ENCODE measurements at regions not wholly inside any gene's neighbourhood (a gene's known extent, or its start where the extent isn't known, plus 50 kb on each side); places are given as distances from the start of the nearest gene placed in this dataset.

DNA sequence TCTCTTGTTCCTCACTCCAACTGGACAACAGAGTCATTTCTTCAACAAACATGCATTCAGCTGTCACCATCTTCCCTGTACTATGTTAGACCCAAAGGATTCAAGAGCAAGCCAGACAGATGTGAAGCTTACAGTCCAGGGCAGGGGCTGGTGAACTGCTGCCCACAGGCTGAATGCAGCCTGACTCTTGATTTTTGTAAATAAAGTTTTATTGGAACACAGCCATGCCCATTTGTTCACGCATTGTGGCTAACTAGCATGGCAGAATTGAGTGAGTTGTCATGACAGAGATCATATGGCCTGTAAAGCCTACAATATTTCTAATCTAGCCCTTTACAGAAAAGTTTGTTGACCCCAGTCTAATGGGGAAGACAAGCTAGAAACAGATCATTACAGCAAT is 208.7 kb downstream of the EMX2 start:
- Histone ChIP-seq H3K36me3 (no peaks in the 10 kb centered on the region), H3K27me3 (no peaks in the 10 kb centered on the region), H3K27ac (no peak overlapping the region), H3K4me1 (ENCODE audit: insufficient read depth) (peaks cover 3% of the 10 kb centered on the region), H3K4me3 (no peak overlapping the region), H3K9me3 (no peaks in the 10 kb centered on the region)
- WGBS, 3 donors = 89 to 96% (median 93%) methylated on average over 1 of the region's 1 CpG
- no peak for TF ChIP-seq POLR2A (IDR thresholded peaks at IDR 0.05)
- TF ChIP-seq, protein P1, sequence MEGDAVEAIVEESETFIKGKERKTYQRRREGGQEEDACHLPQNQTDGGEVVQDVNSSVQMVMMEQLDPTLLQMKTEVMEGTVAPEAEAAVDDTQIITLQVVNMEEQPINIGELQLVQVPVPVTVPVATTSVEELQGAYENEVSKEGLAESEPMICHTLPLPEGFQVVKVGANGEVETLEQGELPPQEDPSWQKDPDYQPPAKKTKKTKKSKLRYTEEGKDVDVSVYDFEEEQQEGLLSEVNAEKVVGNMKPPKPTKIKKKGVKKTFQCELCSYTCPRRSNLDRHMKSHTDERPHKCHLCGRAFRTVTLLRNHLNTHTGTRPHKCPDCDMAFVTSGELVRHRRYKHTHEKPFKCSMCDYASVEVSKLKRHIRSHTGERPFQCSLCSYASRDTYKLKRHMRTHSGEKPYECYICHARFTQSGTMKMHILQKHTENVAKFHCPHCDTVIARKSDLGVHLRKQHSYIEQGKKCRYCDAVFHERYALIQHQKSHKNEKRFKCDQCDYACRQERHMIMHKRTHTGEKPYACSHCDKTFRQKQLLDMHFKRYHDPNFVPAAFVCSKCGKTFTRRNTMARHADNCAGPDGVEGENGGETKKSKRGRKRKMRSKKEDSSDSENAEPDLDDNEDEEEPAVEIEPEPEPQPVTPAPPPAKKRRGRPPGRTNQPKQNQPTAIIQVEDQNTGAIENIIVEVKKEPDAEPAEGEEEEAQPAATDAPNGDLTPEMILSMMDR (IDR thresholded peaks at IDR 0.05) = no peak
- TF ChIP-seq EP300 (IDR thresholded peaks at IDR 0.05) = no peak
- intact Hi-C loops (cut with DNase I) = no loop called here
- no peak for DNase-seq

DNA sequence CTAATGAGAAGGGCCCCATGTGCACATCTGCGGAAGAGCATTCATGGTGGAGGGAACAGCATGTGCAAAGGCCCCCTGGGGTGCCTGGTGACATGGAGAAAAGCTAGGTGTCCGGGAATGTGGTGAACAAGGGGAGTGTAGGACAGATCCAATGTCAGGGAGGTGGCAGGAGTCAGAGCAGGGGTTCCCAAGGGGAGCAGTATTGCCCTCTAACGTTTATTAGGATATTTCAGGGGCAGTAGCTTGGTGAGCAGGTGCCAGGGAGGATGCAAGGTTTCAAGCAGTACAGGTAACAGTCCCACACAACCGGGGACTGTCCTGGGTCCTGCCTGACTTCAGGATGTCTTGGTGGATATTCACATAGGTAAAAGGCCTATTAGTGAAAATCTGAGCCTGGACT is 209.6 kb downstream of the EMX2 start:
- 74 to 91% (median 80%) methylated on average over 4 of the region's 4 CpGs for WGBS, 3 donors
- no peaks in the 10 kb centered on the region for H3K36me3 ChIP-seq
- H3K27ac ChIP-seq = no peak overlapping the region
- H3K4me1 ChIP-seq (ENCODE audit: insufficient read depth) = peaks cover 3% of the 10 kb centered on the region
- intact Hi-C loops (cut with DNase I) = no loop called here
- H3K27me3 ChIP-seq = no peaks in the 10 kb centered on the region
- H3K4me3 ChIP-seq = no peak overlapping the region
- TF ChIP-seq, protein P1 (IDR thresholded peaks at IDR 0.05) = no peak
- TF ChIP-seq EP300 (IDR thresholded peaks at IDR 0.05) (no peak), POLR2A (IDR thresholded peaks at IDR 0.05) (no peak)
- no peaks in the 10 kb centered on the region for H3K9me3 ChIP-seq
- no peak for DNase-seq

DNA sequence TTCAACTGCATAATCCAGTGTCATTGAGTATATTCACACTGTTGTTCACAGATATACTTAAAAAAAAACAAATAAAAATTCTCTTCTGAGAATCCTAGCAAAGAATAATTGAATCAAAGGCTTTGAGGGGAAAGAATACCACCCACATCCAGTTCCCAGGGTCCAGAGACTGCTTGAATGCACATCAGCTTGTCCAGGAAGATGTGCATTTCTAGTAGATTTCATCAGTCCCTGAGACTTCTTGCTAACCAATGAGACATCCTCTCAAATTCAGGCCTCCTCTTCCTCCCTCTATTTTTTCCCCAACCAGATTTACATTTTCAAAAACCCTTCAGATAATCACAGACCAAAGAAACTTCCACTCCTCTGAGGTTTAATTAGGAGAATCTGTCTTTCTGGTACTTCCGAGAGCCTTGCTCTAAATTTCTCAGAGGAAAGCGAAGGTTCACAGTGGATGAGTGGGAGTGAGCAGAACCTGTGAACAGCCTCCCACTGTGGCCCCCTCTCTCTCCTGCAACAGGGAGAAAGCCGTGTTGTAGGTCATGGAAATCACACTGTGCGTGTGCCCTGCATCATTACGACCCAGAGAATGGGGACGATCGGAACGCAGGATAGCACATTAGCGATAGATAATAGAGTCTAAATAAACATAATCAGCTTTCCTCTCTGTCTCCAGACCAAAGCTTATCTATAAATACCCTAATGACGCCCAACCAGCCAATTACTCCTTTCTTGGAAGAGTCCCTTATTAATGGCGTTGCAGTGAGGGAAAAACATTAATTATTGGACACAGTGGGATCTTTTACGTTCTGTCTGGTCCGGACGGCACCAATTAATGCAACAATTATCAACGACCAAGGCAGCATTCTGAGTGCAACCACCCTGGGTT is 212.5 kb downstream of the EMX2 start:
- WGBS, 3 donors = 9 to 33% (median 13%) methylated on average over 15 of the region's 15 CpGs
- peaks cover 5% of the 10 kb centered on the region for H3K4me1 ChIP-seq (ENCODE audit: insufficient read depth)
- TF ChIP-seq, protein P1 (IDR thresholded peaks at IDR 0.05) = no peak

DNA sequence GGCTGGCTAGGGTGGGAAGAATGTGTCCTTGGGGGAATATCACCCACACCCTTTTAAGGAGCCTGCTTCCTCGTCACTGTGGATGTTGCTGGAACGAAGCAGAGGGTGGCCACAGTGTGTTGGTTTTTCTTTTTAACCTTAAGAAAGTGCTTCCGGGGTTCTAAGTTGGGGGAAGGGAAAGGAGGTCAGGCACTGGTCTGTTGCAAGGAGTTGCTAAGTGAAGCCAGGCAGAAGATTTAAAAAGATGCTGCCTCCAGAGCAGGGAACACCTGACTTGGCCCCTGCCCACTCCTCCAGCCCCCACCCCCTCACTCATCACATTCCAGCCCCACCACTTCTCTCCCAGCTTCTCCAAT is 213.1 kb downstream of the EMX2 start:
- WGBS, 3 donors = 2 to 10% (median 4%) methylated on average over 3 of the region's 3 CpGs
- H3K9me3 ChIP-seq = no peaks in the 10 kb centered on the region
- H3K36me3 ChIP-seq = no peaks in the 10 kb centered on the region
- TF ChIP-seq EP300 (IDR thresholded peaks at IDR 0.05) (no peak), POLR2A (IDR thresholded peaks at IDR 0.05) (no peak)
- TF ChIP-seq, protein P1 (IDR thresholded peaks at IDR 0.05) = no peak
- intact Hi-C loops (cut with DNase I) = no loop called here
- H3K27me3 ChIP-seq = no peaks in the 10 kb centered on the region
- H3K4me3 ChIP-seq = no peak overlapping the region
- no peak overlapping the region for H3K27ac ChIP-seq
- no peak for DNase-seq
- peaks cover 5% of the 10 kb centered on the region for H3K4me1 ChIP-seq (ENCODE audit: insufficient read depth)

More for the DNA sequence above, 212.5 kb downstream of the EMX2 start:
- Histone ChIP-seq H3K4me3 (no peak overlapping the region), H3K9me3 (no peaks in the 10 kb centered on the region), H3K27ac (no peak overlapping the region), H3K36me3 (no peaks in the 10 kb centered on the region), H3K27me3 (no peaks in the 10 kb centered on the region)
- DNase-seq = no peak
- intact Hi-C loops (cut with DNase I) = no loop called here
